ENCODE measurements at regions not wholly inside any gene's neighbourhood (a gene's known extent, or its start where the extent isn't known, plus 50 kb on each side); places are given as distances from the start of the nearest gene placed in this dataset.

- DNase-seq: no peak
Observed at GRCh38 chr6:98653179-98653578, 181.2 kb upstream of the POU3F2 start.

GRCh38 chr6:98657764-98658163, 176.6 kb upstream of the POU3F2 start:
- DNase-seq: no peak

GRCh38 chr6:98669371-98669770, 165.0 kb upstream of the POU3F2 start:
- DNase-seq: peak; percentile 22

- no peak for DNase-seq
Observed at GRCh38 chr6:98670045-98670746, 164.2 kb upstream of the POU3F2 start.

- DNase-seq: no peak
Observed at GRCh38 chr6:98672681-98673475, 161.5 kb upstream of the POU3F2 start.

GRCh38 chr6:98678481-98678880, 155.9 kb upstream of the POU3F2 start:
- no peak for DNase-seq

- no peak for DNase-seq
Observed at GRCh38 chr6:98686008-98686601, 148.3 kb upstream of the POU3F2 start.

- no peak for DNase-seq
Observed at GRCh38 chr6:98687752-98688151, 146.6 kb upstream of the POU3F2 start.

GRCh38 chr6:98695091-98695801, 139.1 kb upstream of the POU3F2 start:
- no peak for DNase-seq

- no peak for DNase-seq
Observed at GRCh38 chr6:98711380-98711779, 123.0 kb upstream of the POU3F2 start.

GRCh38 chr6:98716341-98716740, 118.0 kb upstream of the POU3F2 start:
- DNase-seq: peak; percentile 95

- DNase-seq: no peak
Observed at GRCh38 chr6:98717322-98717877, 117.0 kb upstream of the POU3F2 start.

GRCh38 chr6:98717988-98718387, 116.4 kb upstream of the POU3F2 start:
- DNase-seq: no peak

- no peak for DNase-seq
Observed at GRCh38 chr6:98724537-98724936, 109.8 kb upstream of the POU3F2 start.

- no peak for DNase-seq
Observed at GRCh38 chr6:98747273-98747672, 87.1 kb upstream of the POU3F2 start.

GRCh38 chr6:98747960-98748359, 86.4 kb upstream of the POU3F2 start:
- no peak for DNase-seq

- DNase-seq: no peak
Observed at GRCh38 chr6:98759459-98759858, 74.9 kb upstream of the POU3F2 start.

- DNase-seq: no peak
Observed at GRCh38 chr6:98764373-98764911, 69.9 kb upstream of the POU3F2 start.

- peak; percentile 9 for DNase-seq
Observed at GRCh38 chr6:98769546-98769945, 64.8 kb upstream of the POU3F2 start.

- no peak for DNase-seq
Observed at GRCh38 chr6:98775205-98775604, 59.2 kb upstream of the POU3F2 start.

GRCh38 chr6:98777762-98778161, 56.6 kb upstream of the POU3F2 start:
- no peak for DNase-seq

GRCh38 chr6:98779618-98780017, 54.8 kb upstream of the POU3F2 start:
- DNase-seq: no peak

GRCh38 chr6:98782772-98783171, 51.6 kb upstream of the POU3F2 start:
- no peak for DNase-seq
